NOMO-1 (cell line): ENCODE measurements at regions not wholly inside any gene's neighbourhood (a gene's known extent, or its start where the extent isn't known, plus 50 kb on each side); places are given as distances from the start of the nearest gene placed in this dataset.
"Not testable (repeated sequence)": the region's sequence is repeated elsewhere in the genome, so short reads cannot be mapped to it uniquely, and the experiment has no call there.

Experiments
- DNase-seq, 2 experiments: peaks; one replicate each; lab custom pipeline; 2025; ENCODE audit not compliant: unreplicated experiment in 2 of 2; lab: John Stamatoyannopoulos, UW

DNA sequence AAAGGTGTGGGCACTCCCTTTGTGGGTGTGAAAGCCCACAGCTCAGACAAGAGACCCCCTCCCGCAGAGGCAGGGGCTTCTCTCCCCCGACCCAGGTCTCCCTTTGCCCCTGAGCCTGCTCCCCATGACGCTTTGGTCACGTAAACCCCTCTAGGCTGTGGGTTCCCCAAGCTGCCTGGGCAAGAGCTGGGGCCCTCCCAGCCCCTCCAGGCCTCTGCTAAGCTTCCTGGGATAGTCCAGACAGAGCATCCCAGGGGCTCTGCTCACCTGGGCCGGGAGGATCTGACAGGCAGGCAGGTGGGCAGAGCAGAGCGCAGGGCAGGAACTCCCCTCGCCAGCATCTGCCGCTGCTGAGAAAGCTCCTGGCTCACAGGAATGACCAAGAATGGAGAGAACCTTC lies 177.3 kb downstream of the BANP start:
- no peak for DNase-seq

DNA sequence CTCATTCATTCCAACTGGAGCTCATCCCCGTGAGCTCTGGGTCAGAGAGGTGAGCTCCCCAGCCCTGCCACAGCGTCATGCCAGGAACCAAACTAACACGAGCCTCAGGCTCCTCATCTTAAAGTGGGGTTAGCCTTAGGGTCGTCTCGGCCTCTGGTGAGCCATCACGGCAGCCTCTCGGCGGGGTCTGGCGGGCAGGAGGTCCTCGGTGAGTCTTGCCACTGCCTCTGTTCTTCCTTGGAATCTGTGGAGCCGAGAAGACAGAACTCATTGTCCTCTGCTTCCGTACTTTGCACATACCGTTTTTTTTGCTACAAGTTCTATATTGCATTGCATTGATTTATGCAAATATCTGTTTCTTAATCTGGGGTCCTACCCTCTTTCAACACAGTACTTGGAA lies 177.9 kb downstream of the BANP start:
- DNase-seq: not testable (repeated sequence)

DNA sequence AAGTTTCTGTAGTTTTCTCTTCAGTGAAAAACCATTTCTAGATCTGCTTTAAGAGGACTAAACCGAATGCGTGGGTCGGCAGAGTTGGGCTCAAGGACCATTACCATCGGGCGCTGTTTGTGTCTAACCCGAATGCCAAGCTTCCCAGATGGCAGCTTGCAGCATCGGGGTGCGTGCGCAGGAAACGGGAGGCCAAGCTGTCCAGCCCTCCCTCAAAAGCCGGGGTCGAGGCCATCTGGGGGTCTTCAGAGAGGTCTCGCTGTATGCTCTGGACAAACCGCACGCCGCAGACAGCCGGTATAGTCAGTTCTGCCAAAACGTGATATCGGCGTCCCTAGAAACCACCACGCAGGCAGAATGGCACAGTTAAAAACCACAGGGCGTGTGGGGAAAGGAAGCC lies 178.8 kb downstream of the BANP start:
- no peak for DNase-seq

DNA sequence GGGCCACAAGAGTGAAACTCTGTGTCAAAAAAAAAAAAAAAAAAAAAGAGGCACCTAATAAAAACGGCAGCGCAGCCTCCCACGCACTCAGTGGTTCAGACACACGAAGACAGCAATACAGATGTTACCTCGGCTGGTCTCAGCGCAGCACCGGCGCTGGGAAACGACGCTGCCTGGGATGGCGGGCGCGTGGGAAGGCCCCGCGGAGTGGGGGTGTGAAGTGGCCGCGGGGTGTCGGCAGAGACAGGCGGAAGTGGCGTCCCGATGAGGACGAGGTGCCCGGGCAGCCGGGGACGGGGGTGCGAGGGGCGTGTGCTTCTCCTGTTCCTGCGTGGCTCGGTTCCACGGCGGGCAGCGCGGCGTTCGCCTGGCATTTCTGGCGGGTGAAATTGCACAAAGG lies 179.4 kb downstream of the BANP start:
- no peak for DNase-seq

DNA sequence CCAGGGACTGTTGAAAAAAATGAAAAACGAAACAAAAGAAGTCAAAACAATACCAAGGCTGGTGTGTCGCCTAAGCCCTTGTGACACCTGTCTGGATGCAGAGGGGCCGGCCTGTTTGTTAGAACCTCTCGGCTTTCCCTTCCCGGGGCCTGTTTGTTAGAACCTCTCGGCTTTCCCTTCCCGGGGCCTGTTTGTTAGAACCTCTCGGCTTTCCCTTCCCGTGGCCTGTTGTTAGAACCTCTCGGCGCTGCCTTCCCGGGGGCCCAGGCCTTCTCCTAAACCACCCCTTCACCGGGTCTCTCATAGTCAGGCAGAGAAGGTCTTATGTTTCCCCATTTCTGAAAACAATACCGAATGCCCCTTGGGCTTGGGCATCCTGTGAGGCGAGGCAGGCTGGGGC lies 180.0 kb downstream of the BANP start:
- no peak for DNase-seq

DNA sequence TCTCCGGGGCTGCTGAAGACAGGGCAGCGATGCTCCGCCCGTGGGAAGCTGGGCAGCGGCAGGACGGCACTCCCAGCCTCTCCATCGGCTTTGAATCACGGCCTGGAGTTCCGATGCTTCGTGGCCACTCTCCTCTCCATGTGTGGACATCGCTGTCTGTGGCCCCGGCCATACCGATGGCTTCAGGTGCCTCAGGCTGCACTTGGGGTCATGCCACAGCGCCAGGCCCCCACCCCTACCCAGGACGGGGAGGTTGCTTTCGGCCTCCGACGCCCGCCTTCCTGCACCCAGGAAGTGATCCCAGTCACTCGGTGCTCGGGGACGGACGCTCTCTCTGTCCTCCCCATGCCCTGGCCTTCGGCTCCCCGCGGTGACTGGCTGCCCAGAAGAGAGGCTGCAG lies 180.7 kb downstream of the BANP start:
- DNase-seq: no peak

DNA sequence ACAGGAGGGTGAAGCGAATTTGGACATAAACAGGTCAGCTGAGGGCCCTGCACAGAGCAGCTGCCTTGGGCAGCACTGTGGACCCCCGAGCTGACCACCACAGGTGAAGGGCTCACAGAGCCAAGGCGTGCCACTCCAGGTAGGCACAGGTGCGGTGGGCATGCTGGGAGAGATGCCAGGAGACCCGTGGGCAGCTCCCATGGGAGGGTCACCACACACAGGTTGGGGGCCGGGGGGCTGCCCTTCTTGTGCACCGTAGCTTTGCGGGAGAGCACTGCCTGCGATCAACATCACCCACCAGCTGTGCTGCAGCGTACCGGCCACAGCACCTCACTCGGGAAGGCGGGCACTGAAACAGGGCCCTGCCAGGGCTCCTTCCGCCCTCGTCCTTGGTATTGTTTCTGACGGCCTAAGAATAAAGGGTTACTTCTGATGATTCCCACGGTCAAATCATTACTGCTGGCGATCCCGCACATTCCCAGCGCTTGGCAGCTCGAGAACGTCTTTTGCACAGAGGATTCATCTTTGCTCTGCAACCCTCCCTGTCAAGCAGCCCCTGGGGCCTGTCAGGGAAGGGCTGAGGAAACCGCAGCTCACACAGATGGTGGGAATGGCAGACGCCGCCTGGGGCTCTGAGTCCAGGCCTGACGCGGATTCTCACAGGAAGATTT lies 181.7 kb downstream of the BANP start:
- no peak for DNase-seq

DNA sequence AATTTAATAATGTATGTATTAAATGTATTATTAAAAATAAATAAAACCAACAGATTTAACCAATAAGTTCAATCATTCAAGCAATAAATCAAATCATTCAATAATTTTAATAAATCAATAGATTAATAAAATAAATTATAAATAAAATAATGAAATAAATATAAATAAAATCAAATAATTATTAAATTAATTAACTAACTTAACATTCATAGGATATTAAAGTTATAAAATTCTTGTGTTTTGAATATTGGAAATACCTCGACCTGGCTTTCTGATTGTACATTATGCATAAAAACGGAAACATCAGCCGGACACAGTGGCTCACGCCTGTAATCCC lies 182.2 kb downstream of the BANP start:
- DNase-seq: no peak

DNA sequence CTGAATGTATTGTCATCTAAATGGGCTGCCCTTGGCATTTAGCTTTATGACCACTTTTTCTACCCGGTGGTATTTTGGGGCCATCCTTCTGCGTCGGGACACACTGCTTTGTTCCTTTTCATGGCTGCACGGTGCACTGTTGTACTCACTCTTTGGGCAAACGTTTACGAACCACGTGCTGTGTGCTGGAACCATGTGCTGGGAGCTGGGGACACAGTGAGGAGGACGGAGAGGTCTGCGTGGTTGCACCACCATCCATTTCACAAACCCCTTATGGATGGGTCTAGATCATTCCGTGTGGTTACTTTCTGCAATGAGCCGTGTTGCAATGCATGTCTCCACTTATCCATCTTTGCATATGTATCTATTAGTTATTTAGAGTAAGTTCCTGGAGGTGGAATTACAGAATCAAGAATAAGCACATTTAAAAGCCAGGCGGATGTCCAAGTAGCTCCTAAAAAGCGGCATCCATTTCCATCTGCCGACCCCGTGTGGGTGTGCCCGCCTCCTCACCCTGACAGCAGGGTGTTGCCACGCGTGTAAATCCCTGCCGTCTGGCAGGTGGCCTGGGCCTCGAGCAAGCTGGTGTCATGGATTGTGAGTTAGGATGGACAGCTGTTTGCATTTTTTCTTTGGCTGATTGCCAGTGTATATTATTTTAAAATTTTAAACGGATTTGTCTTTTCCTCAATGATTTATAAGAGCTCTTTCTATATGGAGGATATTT lies 183.1 kb downstream of the BANP start:
- DNase-seq: not testable (repeated sequence)

DNA sequence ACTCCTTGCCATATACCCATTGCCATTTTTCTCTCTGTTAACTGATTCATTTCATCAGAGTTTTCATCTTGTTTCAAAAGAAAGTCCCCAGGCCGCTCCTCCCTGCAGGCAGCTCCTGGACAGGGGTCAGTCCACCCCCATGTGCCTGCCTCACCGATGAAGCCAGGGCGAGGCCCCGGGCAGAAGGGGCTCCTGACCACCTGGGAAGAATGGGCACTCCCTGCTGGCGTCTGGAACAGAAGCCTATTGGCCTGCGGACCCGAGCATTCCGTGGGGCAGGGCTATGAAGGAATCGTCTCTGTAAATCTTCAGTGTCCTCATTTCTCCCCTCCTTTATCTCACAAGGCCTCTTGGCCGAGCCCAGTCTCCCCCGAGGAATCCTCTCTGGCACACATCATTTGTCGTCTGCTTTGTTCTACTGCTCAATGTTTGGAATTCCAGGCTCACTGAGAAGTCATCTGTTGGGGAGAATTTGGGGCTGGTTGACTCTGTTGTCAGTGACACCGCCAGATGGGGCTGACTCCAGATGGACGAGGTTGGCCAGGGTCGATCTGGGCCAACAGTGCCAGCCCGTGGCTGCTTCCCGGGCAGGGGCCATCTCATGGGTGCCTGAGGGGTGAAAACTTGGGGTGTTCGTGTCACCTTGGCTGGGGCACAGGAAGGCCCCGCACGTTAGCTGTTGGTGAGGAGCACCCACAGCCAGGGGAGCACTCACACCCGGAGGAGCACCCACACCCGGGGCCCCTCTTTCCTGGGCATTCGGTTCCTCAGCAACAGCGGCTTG lies 183.9 kb downstream of the BANP start:
- DNase-seq: not testable (repeated sequence)

DNA sequence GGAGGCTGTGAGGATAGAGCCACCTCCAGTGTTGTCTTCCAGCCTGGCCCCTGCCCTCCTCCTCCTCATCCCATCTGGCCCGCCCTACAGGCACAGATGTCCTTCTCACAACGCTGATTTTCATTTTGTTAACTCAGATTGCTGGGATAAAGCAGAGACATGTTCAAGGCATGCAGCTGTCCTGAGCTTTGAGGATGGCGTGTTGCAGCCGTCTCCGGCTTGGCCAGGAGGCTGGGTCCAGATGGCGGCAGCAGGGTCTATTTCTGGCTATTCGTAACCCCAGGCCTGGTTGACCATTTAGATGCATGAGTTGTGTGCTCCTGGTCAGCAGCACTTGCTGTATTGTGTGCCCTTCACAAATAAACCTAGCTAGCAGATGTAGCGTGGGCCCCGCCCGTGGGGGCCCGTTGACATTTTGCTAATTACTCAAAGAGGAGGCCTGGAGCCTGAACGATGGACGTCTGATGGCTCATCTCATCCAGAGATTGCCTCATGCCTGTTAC lies 185.0 kb downstream of the BANP start:
- DNase-seq: not testable (repeated sequence)

DNA sequence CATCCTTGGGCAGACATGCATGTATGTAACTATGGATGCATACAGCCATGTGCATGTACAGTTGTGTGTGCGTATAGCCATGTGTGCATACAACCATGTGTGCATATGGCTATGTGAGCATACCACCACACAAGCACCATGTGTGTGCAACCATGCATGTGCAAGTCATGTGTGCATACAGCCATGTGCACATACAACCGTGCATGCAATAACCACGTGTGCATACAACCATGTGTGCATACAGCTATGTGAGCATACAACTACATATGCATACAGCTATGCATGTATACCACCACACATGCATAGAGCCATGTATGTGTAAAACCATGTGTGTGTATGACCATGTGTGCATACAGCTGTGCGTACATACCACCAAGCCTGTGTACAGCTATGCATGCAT lies 185.7 kb downstream of the BANP start:
- not testable (repeated sequence) for DNase-seq

DNA sequence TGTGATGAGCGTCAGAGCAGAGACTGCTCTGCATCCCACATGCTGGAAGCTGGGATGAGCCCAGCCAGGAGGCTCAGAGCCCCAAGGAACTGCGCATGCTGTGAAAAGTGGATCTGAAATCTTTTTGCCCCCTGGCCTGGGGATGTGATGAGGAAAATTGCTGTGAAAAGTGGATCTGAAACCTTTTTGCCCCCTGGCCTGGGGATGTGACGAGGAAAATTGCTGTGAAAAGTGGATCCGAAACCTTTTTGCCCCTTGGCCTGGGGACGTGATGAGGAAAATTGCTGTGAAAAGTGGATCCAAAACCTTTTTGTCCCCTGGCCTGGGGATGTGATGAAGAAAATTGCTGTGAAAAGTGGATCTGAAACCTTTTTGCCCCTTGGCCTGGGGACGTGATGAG lies 187.9 kb downstream of the BANP start:
- not testable (repeated sequence) for DNase-seq

DNA sequence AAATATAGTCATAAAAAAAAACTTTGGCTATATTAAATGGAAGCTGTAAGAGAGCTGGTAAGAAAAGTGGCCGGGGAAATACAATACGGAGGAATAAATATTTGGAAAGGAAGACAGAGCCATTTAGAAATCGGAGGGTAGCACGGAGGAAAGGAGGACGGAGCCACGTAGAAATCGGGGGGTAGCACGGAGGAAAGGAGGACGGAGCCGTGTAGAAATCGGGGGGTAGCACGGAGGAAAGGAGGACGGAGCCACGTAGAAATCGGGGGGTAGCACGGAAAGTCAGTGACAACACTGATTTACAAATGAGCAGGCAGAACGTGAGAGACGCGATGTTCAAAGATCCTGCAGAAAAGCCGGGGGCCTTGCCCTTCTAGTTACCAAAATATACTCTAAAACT lies 189.0 kb downstream of the BANP start:
- DNase-seq: not testable (repeated sequence)

DNA sequence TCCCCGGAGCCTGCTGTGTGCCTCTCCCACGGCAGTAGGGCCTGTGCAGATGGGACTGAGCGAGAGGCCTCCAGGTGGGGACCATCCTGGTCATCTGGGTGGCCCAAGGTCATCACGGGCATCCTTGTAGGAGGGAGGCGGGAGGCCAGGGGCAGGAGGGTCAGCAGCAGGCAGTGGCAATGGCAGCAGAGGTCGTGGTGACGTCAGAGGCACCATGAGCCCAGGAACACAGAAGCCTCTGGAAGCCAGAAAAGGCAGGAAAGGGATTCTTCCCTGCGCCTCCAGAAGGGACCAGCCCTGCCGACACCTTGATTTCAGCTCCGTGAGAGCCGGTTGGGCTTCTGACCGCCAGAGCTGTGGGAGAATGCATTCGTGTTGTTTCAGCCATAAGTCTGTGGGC lies 190.3 kb downstream of the BANP start:
- no peak for DNase-seq

DNA sequence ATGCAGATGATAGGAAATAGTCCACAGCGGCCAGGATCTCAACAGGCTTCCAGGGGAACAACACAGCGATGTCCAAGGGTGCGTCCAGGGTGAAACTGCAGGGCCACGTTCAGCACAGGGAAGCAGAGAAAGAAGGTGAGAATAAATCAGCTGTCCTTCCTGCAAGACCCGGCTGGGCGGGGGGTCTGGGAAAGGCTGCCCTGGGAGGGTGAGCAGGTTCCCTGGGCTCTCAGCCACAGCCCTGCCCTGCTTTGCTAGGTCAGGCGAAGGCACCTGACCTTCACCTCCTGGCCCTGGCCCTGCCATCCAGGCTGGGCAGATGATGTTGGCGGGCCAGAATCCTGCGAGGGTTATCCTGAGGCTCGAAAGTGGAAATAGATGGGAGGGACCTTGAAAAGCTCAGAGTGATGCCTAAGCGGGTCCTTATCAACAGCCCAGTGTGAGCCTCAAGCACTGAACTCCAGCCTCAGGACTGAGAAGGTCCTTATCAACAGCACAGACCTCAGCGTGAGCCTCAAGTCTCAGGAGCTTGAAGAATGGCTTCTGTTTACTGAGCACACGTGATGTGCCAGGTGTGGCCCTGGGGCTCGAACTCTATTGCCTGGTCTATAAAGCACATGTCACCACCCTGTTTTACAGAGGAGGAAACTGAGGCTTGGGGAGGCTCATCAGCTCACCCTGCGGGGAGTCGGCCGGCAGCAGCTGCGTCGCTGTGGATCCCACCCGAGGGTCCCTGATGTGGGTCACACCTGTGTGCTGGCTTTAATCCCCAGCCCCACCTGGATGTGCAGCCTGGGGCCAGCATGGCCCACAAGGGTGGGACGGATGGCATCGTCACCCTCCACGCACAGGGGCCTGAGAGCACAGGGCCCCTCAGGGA lies 191.1 kb downstream of the BANP start:
- DNase-seq: not testable (repeated sequence)

DNA sequence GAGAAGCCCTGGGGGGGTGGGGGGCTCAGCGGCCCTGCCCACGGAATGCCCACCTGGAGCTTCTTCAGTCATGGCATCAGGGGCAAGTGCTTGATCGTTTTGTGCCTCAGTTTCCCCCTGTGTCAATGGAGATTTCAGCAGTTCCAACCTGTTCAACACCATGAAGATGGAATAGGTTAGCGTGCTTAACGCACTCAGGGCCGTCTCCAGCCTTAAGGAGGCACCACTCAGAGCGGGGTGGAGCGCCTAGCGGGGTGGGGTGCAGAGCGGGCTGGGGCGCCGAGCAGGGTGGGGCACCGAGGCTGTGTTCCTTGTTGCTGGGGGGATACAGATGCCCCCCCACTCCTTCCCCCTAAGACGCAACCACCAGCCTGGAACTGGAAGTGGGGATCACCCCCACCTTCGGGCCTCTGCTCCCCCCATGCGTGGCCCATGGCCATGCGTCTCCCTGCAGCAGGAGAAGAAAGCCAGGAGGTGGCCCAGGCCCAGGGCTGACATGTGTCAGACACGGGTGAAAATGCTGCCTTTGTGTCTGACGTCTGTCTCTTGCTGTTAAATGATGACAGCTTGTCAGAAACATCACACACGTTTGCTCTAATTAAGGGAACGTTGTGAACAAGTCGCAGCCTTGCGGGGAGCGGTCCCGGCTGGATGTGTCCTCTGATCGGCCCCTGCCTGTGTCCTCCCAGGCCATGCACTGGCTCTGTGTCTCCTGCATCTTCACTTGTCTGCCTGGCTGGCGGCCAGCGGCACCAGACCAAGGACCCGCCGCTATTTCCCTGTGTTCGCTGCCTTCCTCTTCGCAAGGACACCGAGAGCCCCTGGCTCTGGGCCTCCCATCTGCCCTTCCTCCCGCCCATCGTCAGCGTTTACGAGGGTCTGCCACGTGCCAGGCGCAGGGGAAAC lies 192.1 kb downstream of the BANP start:
- not testable (repeated sequence) for DNase-seq

DNA sequence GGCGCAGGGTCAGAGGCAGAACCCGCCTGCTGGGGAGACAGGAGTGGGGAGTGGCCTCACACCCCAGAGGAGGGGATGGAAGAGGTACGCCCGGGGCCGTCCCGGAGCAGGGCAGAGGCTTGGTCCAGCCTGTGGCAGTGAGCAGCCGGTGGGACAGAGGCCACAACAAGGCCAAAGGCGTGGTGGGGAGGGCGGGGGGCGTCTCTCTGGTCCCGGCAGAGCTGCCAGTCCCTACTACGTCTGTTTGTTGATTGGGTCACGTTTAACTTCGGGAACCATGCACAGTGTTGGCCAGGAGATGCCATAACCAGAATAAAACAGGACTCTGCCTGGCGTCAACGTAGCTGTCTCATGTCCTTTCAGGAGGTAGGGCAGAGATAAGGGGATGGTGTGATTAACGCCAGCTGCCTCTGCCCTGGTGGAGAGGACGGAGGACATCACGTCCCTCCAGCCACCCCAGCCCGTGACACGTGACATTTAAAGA lies 192.8 kb downstream of the BANP start:
- no peak for DNase-seq

DNA sequence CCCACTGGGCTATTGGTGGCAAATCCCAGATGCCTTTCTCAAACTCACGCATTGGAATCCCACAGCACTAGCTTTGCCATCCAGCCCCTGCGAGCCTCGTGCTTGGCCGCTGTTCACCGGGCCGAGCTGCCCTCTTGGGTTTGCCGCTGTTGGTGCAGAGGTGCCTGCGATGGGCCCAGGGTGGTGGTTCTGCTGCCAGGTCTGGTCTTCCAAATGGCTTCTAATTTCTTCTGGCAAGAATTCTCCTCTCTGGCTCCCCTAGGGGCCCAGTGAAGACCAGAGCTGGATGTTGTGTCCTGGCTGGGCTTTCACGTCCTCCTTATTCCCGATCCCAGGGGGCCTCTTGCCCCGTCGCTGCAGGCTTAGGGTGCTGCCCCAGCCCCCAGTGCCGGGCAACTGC lies 194.1 kb downstream of the BANP start:
- DNase-seq: not testable (repeated sequence)
